HG03066 (cell line): ENCODE measurements at regions not wholly inside any gene's neighbourhood (a gene's known extent, or its start where the extent isn't known, plus 50 kb on each side); places are given as distances from the start of the nearest gene placed in this dataset.
"Not testable (repeated sequence)": the region's sequence is repeated elsewhere in the genome, so short reads cannot be mapped to it uniquely, and the experiment has no call there.

Source experiments
- ATAC-seq: cut with Tn5 transposase; IDR thresholded peaks from one replicate; pipeline ENCODE4 v1.9.1; 2021; ENCODE audit warnings: low read depth; ENCODE audit not compliant: unreplicated experiment

GRCh38 chr6:95848717-95849116 lies 167.1 kb upstream of the FUT9 start:
- ATAC-seq = no peak

DNA sequence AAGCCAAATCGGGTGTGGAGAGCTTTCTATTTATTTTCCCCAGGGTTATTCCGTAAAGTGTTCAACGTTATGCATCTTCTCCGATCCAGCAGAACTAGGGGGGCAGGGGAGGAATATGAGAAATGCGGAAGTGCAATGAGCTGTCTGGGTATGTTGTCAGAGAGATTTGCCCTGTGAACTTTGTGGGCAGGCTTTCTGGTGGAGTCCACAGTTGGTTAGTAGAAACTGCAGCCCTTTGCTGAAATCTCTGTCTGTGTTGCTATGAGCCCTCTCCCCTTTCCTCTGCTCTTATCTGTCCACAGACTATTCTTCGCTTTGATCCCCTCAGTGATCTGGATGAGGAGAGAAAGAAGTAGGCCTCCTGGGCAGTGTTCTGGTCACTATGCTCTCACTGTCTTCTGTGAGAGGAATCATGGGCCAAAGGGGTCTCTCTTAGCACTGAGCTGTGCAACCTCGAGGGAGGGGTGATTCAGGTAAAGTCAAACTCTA lies 158.9 kb upstream of the FUT9 start:
- ATAC-seq = no peak

DNA sequence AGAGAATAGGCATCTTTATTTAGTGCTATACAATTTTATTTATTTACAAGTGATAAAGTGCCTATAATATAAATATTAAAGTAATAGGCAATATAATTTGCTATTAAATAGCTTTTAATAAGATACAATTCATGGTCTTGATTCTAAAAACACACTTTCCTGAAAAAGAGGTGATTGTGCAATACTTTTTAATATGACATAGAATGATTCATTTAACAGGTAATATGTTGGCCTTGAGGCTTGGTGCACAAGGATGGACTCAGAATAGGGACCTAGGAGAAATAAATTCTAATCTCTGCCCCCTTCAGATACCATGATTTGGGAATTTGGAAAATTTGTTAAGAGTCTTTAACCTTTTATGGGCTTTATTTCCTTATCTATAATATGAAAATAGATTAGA lies 149.9 kb upstream of the FUT9 start:
- ATAC-seq = no peak

DNA sequence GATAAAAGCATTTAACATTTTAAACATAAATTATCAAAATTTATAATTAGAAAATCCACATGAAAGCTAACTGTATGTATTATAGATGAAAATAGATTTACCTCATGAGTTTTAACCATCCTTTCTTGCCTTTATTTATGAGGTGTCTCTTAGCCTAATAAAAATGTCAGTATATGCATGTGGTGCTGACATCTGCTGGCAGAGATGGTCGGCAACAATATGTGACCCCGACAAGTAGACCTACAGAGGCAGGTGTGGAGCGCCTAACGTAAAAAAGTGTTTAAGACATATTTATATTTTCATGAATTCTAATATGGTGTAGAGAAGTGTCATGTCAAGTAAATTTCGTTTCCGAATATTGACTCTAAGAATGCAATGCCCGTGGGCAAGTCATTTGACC lies 149.0 kb upstream of the FUT9 start:
- no peak for ATAC-seq

- no peak for ATAC-seq
These were observed 148.6 kb upstream of the FUT9 start for GRCh38 chr6:95867205-95867604.

DNA sequence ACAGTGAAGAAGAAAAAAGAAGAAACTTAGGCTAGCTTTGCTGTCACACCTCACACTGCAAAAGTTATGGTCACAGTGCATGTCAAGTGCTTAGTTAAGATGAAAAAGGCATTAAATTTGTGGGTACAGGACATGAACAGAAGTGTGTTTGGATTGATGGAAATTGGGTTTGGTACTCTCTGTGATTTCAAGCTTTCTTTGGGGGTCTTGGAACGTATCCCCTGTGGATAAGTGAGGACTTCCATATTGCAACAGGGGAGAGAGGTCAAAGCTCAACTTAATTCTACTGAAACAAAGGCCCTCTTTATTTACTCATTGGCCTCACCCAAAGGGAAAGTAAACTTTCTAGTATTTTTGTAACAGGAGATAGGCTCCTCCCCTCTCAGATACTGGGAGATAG lies 138.3 kb upstream of the FUT9 start:
- ATAC-seq = no peak

DNA sequence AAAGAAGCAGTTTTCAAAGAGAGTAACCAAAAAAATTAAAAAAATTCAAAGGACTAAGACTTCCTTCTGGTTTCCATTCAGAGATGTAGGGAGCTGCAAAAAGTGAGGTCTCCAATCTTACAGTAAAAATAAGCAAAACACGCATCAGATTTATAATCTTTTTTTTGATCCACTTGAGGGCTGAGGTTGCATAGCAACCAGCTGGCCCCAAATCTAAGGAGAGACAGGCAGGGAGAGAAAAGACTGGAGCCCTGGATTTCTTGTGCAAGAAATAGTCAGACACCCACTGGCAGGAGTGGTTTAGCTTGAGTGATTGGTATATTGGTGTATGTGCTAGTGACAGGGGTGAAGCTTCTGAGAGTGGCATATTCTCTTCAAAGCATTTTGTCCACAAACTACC lies 135.9 kb upstream of the FUT9 start:
- ATAC-seq = no peak

- ATAC-seq = no peak
These were observed 133.4 kb upstream of the FUT9 start for GRCh38 chr6:95882371-95882770.

DNA sequence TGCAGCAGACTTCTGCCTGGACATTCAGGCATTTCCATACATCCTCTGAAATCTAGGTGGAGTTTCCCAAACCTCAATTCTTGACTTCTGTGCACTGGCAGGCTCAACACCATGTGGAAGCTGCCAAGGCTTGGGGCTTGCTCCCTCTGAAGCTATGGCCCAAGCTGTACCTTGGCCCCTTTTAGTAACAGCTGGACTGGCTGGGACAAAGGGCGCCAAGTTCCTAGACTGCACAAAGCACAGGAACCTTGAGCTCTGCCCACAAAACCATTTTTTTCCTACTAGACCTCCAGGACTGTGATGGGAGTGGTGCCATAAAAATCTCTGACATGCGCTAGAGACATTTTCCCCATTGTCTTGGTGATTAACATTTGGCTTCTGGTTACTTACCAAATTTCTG lies 127.1 kb upstream of the FUT9 start:
- ATAC-seq = not testable (repeated sequence)

DNA sequence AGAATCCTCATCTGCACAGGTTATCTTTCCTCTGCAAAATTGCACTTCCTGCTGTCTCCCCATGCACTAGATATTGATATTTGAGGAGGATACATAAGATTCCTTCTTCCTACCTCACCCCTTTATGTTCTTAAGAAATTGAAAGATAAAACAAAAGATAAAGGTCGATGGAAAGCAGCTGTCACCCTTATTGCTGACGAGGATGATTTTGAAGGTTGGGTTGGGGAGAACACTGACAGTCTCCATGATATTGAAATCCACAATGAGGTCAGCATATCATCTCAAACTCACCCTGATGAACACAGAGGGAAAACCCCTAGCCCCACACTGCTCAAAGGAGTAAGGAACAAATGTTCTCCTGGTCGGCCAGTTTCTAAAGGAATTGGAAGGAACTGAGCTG lies 110.6 kb upstream of the FUT9 start:
- ATAC-seq = no peak

- no peak for ATAC-seq
These were observed 98.7 kb upstream of the FUT9 start for GRCh38 chr6:95917034-95917433.

DNA sequence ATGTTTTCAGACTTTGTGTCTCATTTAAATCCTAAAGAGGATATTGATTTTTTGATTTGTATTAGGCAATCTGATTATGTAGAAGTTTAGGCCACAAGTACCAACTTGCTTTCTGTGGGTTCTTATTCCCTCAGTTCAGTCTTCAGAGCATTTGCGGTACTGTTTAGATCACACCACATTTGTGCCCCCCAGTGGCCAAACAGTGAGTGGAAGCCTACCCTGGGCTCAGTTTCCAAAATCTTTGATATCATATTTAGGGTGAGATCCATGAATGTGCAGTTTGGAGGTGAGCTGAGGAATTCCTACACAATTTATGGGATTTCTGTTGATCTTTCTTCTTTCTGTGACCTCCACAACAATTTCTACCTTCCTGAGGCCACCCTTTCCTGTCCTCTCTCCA lies 92.3 kb upstream of the FUT9 start:
- ATAC-seq = no peak

DNA sequence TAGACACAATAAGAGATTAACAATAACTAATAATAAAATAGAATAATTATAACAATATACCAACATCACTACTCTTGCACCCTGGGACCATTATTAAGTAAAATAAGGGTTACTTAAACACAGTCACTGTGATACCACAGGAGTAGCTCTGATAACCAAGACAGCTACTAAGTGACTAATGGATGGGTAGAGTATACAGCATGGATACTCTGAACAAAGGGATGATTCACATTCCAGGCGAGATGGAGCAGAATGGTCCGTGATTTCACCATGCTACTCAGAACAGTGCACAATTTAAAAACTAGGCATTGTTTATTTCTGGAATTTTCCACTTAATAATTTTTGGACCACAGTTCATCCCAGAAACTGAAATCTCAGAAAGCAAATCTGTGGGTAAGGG lies 80.0 kb upstream of the FUT9 start:
- ATAC-seq = no peak

GRCh38 chr6:95946906-95947305 lies 68.9 kb upstream of the FUT9 start:
- no peak for ATAC-seq

DNA sequence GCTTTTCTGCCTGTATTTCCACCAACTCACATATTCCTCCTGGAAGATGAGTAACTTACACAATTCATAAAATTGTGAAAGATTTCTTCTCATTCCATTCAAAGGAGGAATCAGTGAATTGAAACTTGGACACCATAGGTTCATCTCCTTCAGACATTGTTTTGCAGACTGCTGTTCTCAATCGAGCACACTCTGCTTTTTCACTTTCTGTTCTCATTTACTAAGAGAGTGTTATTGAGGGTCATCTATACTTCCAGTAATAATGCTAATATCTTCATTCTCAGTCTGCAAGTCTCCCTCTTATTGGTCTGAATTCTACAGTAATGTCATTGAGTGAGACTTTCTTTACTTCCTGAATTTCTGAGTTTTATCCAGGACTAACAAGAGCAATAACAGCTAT lies 67.5 kb upstream of the FUT9 start:
- no peak for ATAC-seq

- no peak for ATAC-seq
These were observed 65.8 kb upstream of the FUT9 start for GRCh38 chr6:95949985-95950384.

DNA sequence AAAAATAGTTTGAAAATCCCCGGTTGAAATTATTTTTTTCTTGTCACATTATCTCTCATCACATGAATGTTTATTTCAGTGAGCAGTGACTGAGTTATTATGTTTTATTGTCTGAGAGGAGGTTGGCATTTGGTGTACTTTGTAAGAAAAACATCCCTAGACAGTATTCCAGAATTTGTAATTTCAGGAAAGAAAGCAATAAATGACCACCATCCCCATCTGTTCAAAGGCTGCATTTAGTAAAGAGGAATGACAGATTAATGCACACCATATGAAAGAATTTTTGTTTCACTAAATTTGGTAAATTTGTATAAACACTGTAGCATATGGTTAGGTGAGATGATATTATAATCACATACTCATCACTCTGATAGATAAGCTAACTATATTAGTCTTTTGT lies 57.1 kb upstream of the FUT9 start:
- ATAC-seq = no peak

GRCh38 chr6:95959261-95959660 lies 56.5 kb upstream of the FUT9 start:
- ATAC-seq = no peak
